ENCODE measurements at regions not wholly inside any gene's neighbourhood (a gene's known extent, or its start where the extent isn't known, plus 50 kb on each side); places are given as distances from the start of the nearest gene placed in this dataset.

DNA sequence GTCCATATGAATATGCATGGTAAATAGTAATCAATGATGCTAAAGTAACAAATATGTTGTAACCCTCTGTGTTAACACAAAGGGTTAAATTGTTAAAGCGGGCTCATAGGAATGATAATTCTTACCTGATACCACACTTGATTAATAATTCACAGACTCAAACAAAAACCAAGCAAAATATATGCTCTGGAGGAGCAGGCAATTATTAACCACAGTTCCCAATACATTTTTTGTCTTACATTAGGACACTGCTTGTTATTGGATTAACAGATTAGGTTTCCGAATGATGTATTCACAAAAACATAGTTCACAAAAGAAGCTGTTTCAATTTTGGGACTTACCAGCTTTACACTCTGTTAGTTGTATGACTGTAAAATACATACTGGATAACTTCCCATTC, 300.9 kb upstream of the LRRTM4 start:
- H3K36me3 ChIP-seq (ENCODE audit: insufficient read depth, low read length), result no peaks in the 10 kb centered on the region

GRCh38 chr2:77831060-77831459, 308.9 kb upstream of the LRRTM4 start:
- no peaks in the 10 kb centered on the region for H4K20me1 ChIP-seq (ENCODE audit: insufficient read depth, low read length)
- TF ChIP-seq, protein P1, sequence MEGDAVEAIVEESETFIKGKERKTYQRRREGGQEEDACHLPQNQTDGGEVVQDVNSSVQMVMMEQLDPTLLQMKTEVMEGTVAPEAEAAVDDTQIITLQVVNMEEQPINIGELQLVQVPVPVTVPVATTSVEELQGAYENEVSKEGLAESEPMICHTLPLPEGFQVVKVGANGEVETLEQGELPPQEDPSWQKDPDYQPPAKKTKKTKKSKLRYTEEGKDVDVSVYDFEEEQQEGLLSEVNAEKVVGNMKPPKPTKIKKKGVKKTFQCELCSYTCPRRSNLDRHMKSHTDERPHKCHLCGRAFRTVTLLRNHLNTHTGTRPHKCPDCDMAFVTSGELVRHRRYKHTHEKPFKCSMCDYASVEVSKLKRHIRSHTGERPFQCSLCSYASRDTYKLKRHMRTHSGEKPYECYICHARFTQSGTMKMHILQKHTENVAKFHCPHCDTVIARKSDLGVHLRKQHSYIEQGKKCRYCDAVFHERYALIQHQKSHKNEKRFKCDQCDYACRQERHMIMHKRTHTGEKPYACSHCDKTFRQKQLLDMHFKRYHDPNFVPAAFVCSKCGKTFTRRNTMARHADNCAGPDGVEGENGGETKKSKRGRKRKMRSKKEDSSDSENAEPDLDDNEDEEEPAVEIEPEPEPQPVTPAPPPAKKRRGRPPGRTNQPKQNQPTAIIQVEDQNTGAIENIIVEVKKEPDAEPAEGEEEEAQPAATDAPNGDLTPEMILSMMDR (IDR thresholded peaks at IDR 0.05; ENCODE audit: extremely low read depth, low read depth, low read length), result no peak
- no peak for DNase-seq (ENCODE audit: insufficient read length, low spot score, missing footprints)

More for the DNA sequence above, 300.9 kb upstream of the LRRTM4 start:
- Histone ChIP-seq H3K79me2 (ENCODE audit: insufficient read depth, low read length) (no peaks in the 10 kb centered on the region), H3K4me1 (ENCODE audit: insufficient read depth, low read length) (no peaks in the 10 kb centered on the region), H2AFZ (ENCODE audit: low read length) (no peak overlapping the region), H3K9me3 (ENCODE audit: low read depth, low read length) (peaks cover 2% of the 10 kb centered on the region), H3K27ac (ENCODE audit: low read depth, low read length) (no peak overlapping the region), H3K4me3 (ENCODE audit: insufficient read depth, low read length) (no peak overlapping the region), H4K20me1 (ENCODE audit: insufficient read depth, low read length) (no peaks in the 10 kb centered on the region), H3K4me2 (ENCODE audit: insufficient read depth, low read length) (no peak overlapping the region), H3K27me3 (ENCODE audit: insufficient read depth, low read length) (no peaks in the 10 kb centered on the region)
- DNase-seq (ENCODE audit: insufficient read length, low spot score, missing footprints), result no peak
- TF ChIP-seq, protein P1 (IDR thresholded peaks at IDR 0.05; ENCODE audit: extremely low read depth, low read depth, low read length), result no peak

GRCh38 chr2:77831471-77831870, 309.3 kb upstream of the LRRTM4 start:
- no peak for DNase-seq (ENCODE audit: insufficient read length, low spot score, missing footprints)
- Histone ChIP-seq H2AFZ (ENCODE audit: low read length) (no peak overlapping the region), H3K27me3 (ENCODE audit: insufficient read depth, low read length) (no peaks in the 10 kb centered on the region), H3K9me3 (ENCODE audit: low read depth, low read length) (peaks cover 4% of the 10 kb centered on the region), H3K36me3 (ENCODE audit: insufficient read depth, low read length) (no peaks in the 10 kb centered on the region), H3K79me2 (ENCODE audit: insufficient read depth, low read length) (no peaks in the 10 kb centered on the region), H3K4me1 (ENCODE audit: insufficient read depth, low read length) (no peaks in the 10 kb centered on the region), H3K27ac (ENCODE audit: low read depth, low read length) (no peak overlapping the region), H3K4me2 (ENCODE audit: insufficient read depth, low read length) (no peak overlapping the region), H3K4me3 (ENCODE audit: insufficient read depth, low read length) (no peak overlapping the region), H4K20me1 (ENCODE audit: insufficient read depth, low read length) (no peaks in the 10 kb centered on the region)
- TF ChIP-seq, protein P1 (IDR thresholded peaks at IDR 0.05; ENCODE audit: extremely low read depth, low read depth, low read length), result no peak

More at GRCh38 chr2:77831060-77831459, 308.9 kb upstream of the LRRTM4 start:
- H3K27me3 ChIP-seq (ENCODE audit: insufficient read depth, low read length), result no peaks in the 10 kb centered on the region
- H3K4me3 ChIP-seq (ENCODE audit: insufficient read depth, low read length), result no peak overlapping the region
- no peak overlapping the region for H2AFZ ChIP-seq (ENCODE audit: low read length)
- H3K4me2 ChIP-seq (ENCODE audit: insufficient read depth, low read length), result no peak overlapping the region
- no peaks in the 10 kb centered on the region for H3K4me1 ChIP-seq (ENCODE audit: insufficient read depth, low read length)
- no peak overlapping the region for H3K27ac ChIP-seq (ENCODE audit: low read depth, low read length)
- H3K79me2 ChIP-seq (ENCODE audit: insufficient read depth, low read length), result no peaks in the 10 kb centered on the region
- peaks cover 4% of the 10 kb centered on the region for H3K9me3 ChIP-seq (ENCODE audit: low read depth, low read length)
- H3K36me3 ChIP-seq (ENCODE audit: insufficient read depth, low read length), result no peaks in the 10 kb centered on the region

DNA sequence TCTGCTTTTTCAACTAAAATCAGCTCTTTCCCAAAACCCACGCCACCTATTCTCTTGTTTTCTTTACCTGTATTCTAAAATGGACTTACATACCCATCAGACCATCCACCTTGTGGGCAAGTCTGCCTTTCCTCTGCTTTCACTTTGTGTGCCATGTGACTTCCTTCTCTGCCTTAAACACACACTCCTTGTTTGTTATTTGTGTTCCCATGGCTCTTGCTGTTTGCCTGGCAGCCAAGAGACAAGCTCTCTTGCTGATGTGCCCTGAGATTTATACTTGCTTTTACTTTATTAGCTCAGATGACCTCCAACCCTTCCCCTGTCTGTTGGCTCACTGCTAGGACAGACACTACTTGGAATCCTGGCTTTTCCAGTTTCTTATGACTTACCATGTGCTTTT, 309.7 kb upstream of the LRRTM4 start:
- H3K79me2 ChIP-seq (ENCODE audit: insufficient read depth, low read length), result no peaks in the 10 kb centered on the region
- no peak overlapping the region for H3K4me2 ChIP-seq (ENCODE audit: insufficient read depth, low read length)
- TF ChIP-seq, protein P1 (IDR thresholded peaks at IDR 0.05; ENCODE audit: extremely low read depth, low read depth, low read length), result no peak
- H3K4me3 ChIP-seq (ENCODE audit: insufficient read depth, low read length), result no peak overlapping the region
- peaks cover 4% of the 10 kb centered on the region for H3K9me3 ChIP-seq (ENCODE audit: low read depth, low read length)
- no peak for DNase-seq (ENCODE audit: insufficient read length, low spot score, missing footprints)
- H2AFZ ChIP-seq (ENCODE audit: low read length), result no peak overlapping the region
- H3K27ac ChIP-seq (ENCODE audit: low read depth, low read length), result no peak overlapping the region
- H4K20me1 ChIP-seq (ENCODE audit: insufficient read depth, low read length), result no peaks in the 10 kb centered on the region
- H3K27me3 ChIP-seq (ENCODE audit: insufficient read depth, low read length), result no peaks in the 10 kb centered on the region
- H3K4me1 ChIP-seq (ENCODE audit: insufficient read depth, low read length), result no peaks in the 10 kb centered on the region
- H3K36me3 ChIP-seq (ENCODE audit: insufficient read depth, low read length), result no peaks in the 10 kb centered on the region
